ENCODE measurements at regions not wholly inside any gene's neighbourhood (a gene's known extent, or its start where the extent isn't known, plus 50 kb on each side); places are given as distances from the start of the nearest gene placed in this dataset.

GRCh38 chr12:126636821-126637220 lies 1571.6 kb downstream of the AACS start:
- ATAC-seq (no peak), DNase-seq (no peak)
- intact Hi-C loops (cut with DNase I) = no loop called here

GRCh38 chr12:126644236-126645020 lies 1579.2 kb downstream of the AACS start:
- intact Hi-C loops (cut with DNase I) = no loop called here
- no peak for ATAC-seq
- DNase-seq = no peak

GRCh38 chr12:126648074-126648473 lies 1582.8 kb downstream of the AACS start:
- intact Hi-C loops (cut with DNase I) = no loop called here
- DNase-seq (no peak), ATAC-seq (no peak)

- intact Hi-C loops (cut with DNase I) = no loop called here
- ATAC-seq = no peak
Observed at GRCh38 chr12:126651133-126651532, 1585.9 kb downstream of the AACS start.

GRCh38 chr12:126663304-126664094 lies 1598.3 kb downstream of the AACS start:
- no peak for ATAC-seq
- no peak for DNase-seq
- intact Hi-C loops (cut with DNase I) = no loop called here

More at GRCh38 chr12:126651133-126651532, 1585.9 kb downstream of the AACS start:
- DNase-seq = no peak

GRCh38 chr12:126667339-126667738 lies 1599.6 kb upstream of the TMEM132C start:
- intact Hi-C loops (cut with DNase I) = no loop called here
- peak in 1 of 2 donors; percentile 76 for ATAC-seq
- no peak for DNase-seq

- DNase-seq (no peak), ATAC-seq (peak; percentile 59 to 95)
- intact Hi-C loops (cut with DNase I) = no loop called here
Observed at GRCh38 chr12:126668538-126668937, 1598.4 kb upstream of the TMEM132C start.

- intact Hi-C loops (cut with DNase I) = no loop called here
- DNase-seq (no peak), ATAC-seq (peak in 1 of 2 donors; percentile 55)
Observed at GRCh38 chr12:126668961-126669360, 1598.0 kb upstream of the TMEM132C start.

GRCh38 chr12:126676434-126676833 lies 1590.5 kb upstream of the TMEM132C start:
- intact Hi-C loops (cut with DNase I) = no loop called here
- ATAC-seq = no peak
- DNase-seq = no peak

- intact Hi-C loops (cut with DNase I) = no loop called here
- ATAC-seq = no peak
Observed at GRCh38 chr12:126681676-126682075, 1585.3 kb upstream of the TMEM132C start.

GRCh38 chr12:126684703-126685102 lies 1582.3 kb upstream of the TMEM132C start:
- intact Hi-C loops (cut with DNase I) = no loop called here
- DNase-seq = no peak
- ATAC-seq = no peak

More at GRCh38 chr12:126681676-126682075, 1585.3 kb upstream of the TMEM132C start:
- DNase-seq = no peak

GRCh38 chr12:126685636-126686035 lies 1581.3 kb upstream of the TMEM132C start:
- intact Hi-C loops (cut with DNase I) = no loop called here

GRCh38 chr12:126688556-126688955 lies 1578.4 kb upstream of the TMEM132C start:
- DNase-seq (no peak), ATAC-seq (no peak)
- intact Hi-C loops (cut with DNase I) = no loop called here

More at GRCh38 chr12:126685636-126686035, 1581.3 kb upstream of the TMEM132C start:
- ATAC-seq (no peak), DNase-seq (no peak)

- no peak for ATAC-seq
- intact Hi-C loops (cut with DNase I) = no loop called here
- DNase-seq = no peak
Observed at GRCh38 chr12:126700096-126700495, 1566.9 kb upstream of the TMEM132C start.

- DNase-seq (no peak), ATAC-seq (no peak)
- intact Hi-C loops (cut with DNase I) = no loop called here
Observed at GRCh38 chr12:126704609-126705008, 1562.4 kb upstream of the TMEM132C start.

GRCh38 chr12:126706300-126706699 lies 1560.7 kb upstream of the TMEM132C start:
- intact Hi-C loops (cut with DNase I) = no loop called here
- DNase-seq (no peak), ATAC-seq (no peak)

GRCh38 chr12:126708492-126708896 lies 1558.5 kb upstream of the TMEM132C start:
- DNase-seq (no peak), ATAC-seq (no peak)
- intact Hi-C loops (cut with DNase I) = no loop called here

- no peak for ATAC-seq
- intact Hi-C loops (cut with DNase I) = no loop called here
- no peak for DNase-seq
Observed at GRCh38 chr12:126718365-126718764, 1548.6 kb upstream of the TMEM132C start.

- DNase-seq = no peak
- ATAC-seq = no peak
- intact Hi-C loops (cut with DNase I) = no loop called here
Observed at GRCh38 chr12:126719912-126720705, 1546.9 kb upstream of the TMEM132C start.
